K562 (cell line): ENCODE measurements at regions not wholly inside any gene's neighbourhood (a gene's known extent, or its start where the extent isn't known, plus 50 kb on each side); places are given as distances from the start of the nearest gene placed in this dataset.

ENCODE experiments used
- ATAC-seq: fragments of 200-7000 bp; cut with Tn5 transposase; 3 replicates; pipeline ENCODE4 v1.9.1; 2020; ENCODE audit warnings: moderate library complexity
- BruUV-seq: library from RNA; stranded (reverse); fragments of 400-500 nt; replicated peaks from 2 replicates; lab custom pipeline; 2021; lab: Mats Ljungman, UMichigan
- CTCF ChIA-PET: fragments of 300-600 bp; formaldehyde crosslinking; extraction: SDS; loops from one replicate; lab custom pipeline; 2021; ENCODE audit warnings: low intra/inter-chr PET ratio; lab: Yijun Ruan, JAX
- POLR2A ChIA-PET: fragments of 300-600, 350-650 bp; sonication (Branson Sonifier 250); formaldehyde crosslinking; extraction: SDS; loops from one replicate; lab custom pipeline; 2021; ENCODE audit warnings: antibody characterized with exemption, inconsistent platforms; lab: Yijun Ruan, JAX
- DNase-seq, 4 experiments: peaks; one replicate each; pipeline versions ENCODE4 v3.0.0 to v3.0.0-alpha.2; 2011 to 2018; ENCODE audit warnings: low spot score in 3 of 4, mixed read lengths in 3 of 4; ENCODE audit errors: extremely low read depth in 1 of 4
- FAIRE-seq: peaks from 2 replicates; lab custom pipeline; 2011; peaks lifted over from hg19 to GRCh38; lab: Jason Lieb, UNC
- H2AFZ ChIP-seq: 2 replicates; pipeline ENCODE4 v1.6.0; 2011; ENCODE audit warnings: low read depth, low read length, control low read depth, inconsistent platforms
- H3K27ac ChIP-seq: fragments of 200-600 bp; 3 replicates; pipeline ENCODE4 v1.8.0; 2011; ENCODE audit warnings: low read depth, mild to moderate bottlenecking, control low read depth, inconsistent platforms, low read length, moderate library complexity, mixed read lengths; ENCODE audit errors: extremely low read depth
- H3K27me3 ChIP-seq, 2 experiments: fragments of 300-600 bp in 1 of 2; 2 replicates in 1 of 2; 3 replicates in 1 of 2; pipeline versions ENCODE4 v1.6.0 to v1.8.0; 2011; ENCODE audit warnings: inconsistent platforms in 2 of 2, low read length in 2 of 2, mild to moderate bottlenecking in 1 of 2, mixed read lengths in 1 of 2, moderate library complexity in 1 of 2; ENCODE audit not compliant: control insufficient read depth in 2 of 2, insufficient read depth in 2 of 2
- H3K36me3 ChIP-seq: fragments of 300-600 bp; 3 replicates; pipeline ENCODE4 v1.8.0; 2011; ENCODE audit warnings: mild to moderate bottlenecking, low read length, inconsistent platforms; ENCODE audit not compliant: control insufficient read depth, insufficient read depth
- H3K4me1 ChIP-seq, 2 experiments: fragments of 200-600 bp in 1 of 2; replicated peaks in 1 of 2; 2 replicates in 1 of 2; 3 replicates in 1 of 2; pipeline versions ENCODE4 v1.5.1 to v1.8.0; 2011; ENCODE audit warnings: inconsistent platforms in 2 of 2, low read length in 2 of 2, mild to moderate bottlenecking in 1 of 2, mixed read lengths in 1 of 2, moderate library complexity in 1 of 2; ENCODE audit not compliant: control insufficient read depth in 2 of 2, insufficient read depth in 2 of 2
- H3K4me2 ChIP-seq: 2 replicates; pipeline ENCODE4 v1.6.1; 2011; ENCODE audit warnings: low read length, control low read depth, inconsistent platforms, mixed read lengths; ENCODE audit not compliant: insufficient read depth
- H3K4me3 ChIP-seq: fragments of 200-600 bp; sonication (generic), shearing (Covaris generic); 2 replicates; pipeline ENCODE4 v1.5.1; 2016; ENCODE audit warnings: control low read depth, inconsistent platforms
- H3K79me2 ChIP-seq: fragments of 200-600 bp; 3 replicates; pipeline ENCODE4 v1.8.0; 2011; ENCODE audit warnings: low read length, inconsistent platforms; ENCODE audit not compliant: control insufficient read depth, insufficient read depth
- H3K9ac ChIP-seq, 2 experiments: 2 replicates each; pipeline versions ENCODE4 v1.6.0 to v1.6.1; 2011; ENCODE audit warnings: low read depth in 2 of 2, low read length in 2 of 2, control low read depth in 1 of 2, inconsistent platforms in 1 of 2, mild to moderate bottlenecking in 1 of 2, mixed read lengths in 1 of 2; ENCODE audit not compliant: insufficient read depth in 1 of 2
- H3K9me1 ChIP-seq: one replicate; pipeline ENCODE4 v1.6.0; 2011; ENCODE audit warnings: inconsistent platforms, mild to moderate bottlenecking, low read length, moderate library complexity; ENCODE audit not compliant: control insufficient read depth, insufficient read depth
- H3K9me3 ChIP-seq: replicated peaks from 2 replicates; pipeline ENCODE4 v1.5.1; 2011; ENCODE audit warnings: low read depth, low read length, inconsistent platforms; ENCODE audit not compliant: control insufficient read depth, insufficient read depth
- H4K20me1 ChIP-seq: replicated peaks from 2 replicates; pipeline ENCODE4 v1.6.1; 2011; ENCODE audit warnings: low read length, inconsistent platforms, mixed read lengths; ENCODE audit not compliant: control insufficient read depth, insufficient read depth
- ATF1 ChIP-seq, 2 experiments: fragments of 450-650 bp in 1 of 2; IDR thresholded peaks; 2 replicates each; pipeline ENCODE4 v1.6.1; 2016; ENCODE audit warnings: missing compliant biosample characterization in 1 of 2, missing genetic modification characterization in 1 of 2
- BHLHE40 ChIP-seq: IDR thresholded peaks from 2 replicates; pipeline ENCODE4 v1.6.1; 2011; ENCODE audit warnings: low read length, improper control_type of control experiment
- CEBPZ ChIP-seq: fragments of 150-350 bp; IDR thresholded peaks from 2 replicates; pipeline ENCODE4 v1.6.1; 2014; ENCODE audit warnings: low read depth, mild to moderate bottlenecking, low read length, borderline replicate concordance
- DDX20 ChIP-seq: fragments of 450-650 bp; IDR thresholded peaks from 2 replicates; pipeline ENCODE4 v1.6.1; 2016; ENCODE audit warnings: missing genetic modification characterization, low read depth, mild to moderate bottlenecking, missing compliant biosample characterization, moderate library complexity
- E2F1 ChIP-seq: sonication (generic); formaldehyde crosslinking; IDR thresholded peaks from 2 replicates; pipeline ENCODE4 v1.8.1; 2023; ENCODE audit warnings: mild to moderate bottlenecking, missing genetic modification reagents, moderate library complexity
- EP300 ChIP-seq: IDR thresholded peaks from 2 replicates; pipeline ENCODE4 v1.6.1; 2012; ENCODE audit warnings: low read length, improper control_type of control experiment
- HMG20B ChIP-seq: fragments of 250-450 bp; sonication (Bioruptor Pico); IDR thresholded peaks from 2 replicates; pipeline ENCODE4 v1.5.0; 2021; ENCODE audit warnings: mild to moderate bottlenecking
- KLF1 ChIP-seq: fragments of 450-650 bp; IDR thresholded peaks from 2 replicates; pipeline ENCODE4 v1.6.1; 2016; ENCODE audit warnings: missing genetic modification characterization, missing compliant biosample characterization
- MLX ChIP-seq, 2 experiments: fragments of 450-650 bp in 1 of 2; sonication (generic) in 1 of 2; formaldehyde crosslinking; conservative IDR thresholded peaks; 2 replicates each; pipeline versions ENCODE4 v1.4.0 to v1.8.1; 2020 to 2022; ENCODE audit warnings: mild to moderate bottlenecking in 1 of 2, missing genetic modification reagents in 1 of 2
- RBM39 ChIP-seq: fragments of 200-400 bp; formaldehyde crosslinking; optimal IDR thresholded peaks from 2 replicates; pipeline ENCODE3; 2018; ENCODE audit warnings: low read depth, low read length
- SP2 ChIP-seq: IDR thresholded peaks from 2 replicates; pipeline ENCODE4 v1.6.1; 2011; ENCODE audit warnings: mild to moderate bottlenecking, low read depth, low read length, moderate library complexity; ENCODE audit not compliant: poor library complexity, severe bottlenecking; ENCODE audit errors: extremely low read depth
- TFAM ChIP-seq: fragments of 250-450 bp; sonication (Bioruptor Pico); conservative IDR thresholded peaks from 2 replicates; pipeline ENCODE4 v1.5.0; 2021; ENCODE audit warnings: mild to moderate bottlenecking, moderate library complexity
- ZNF121 ChIP-seq: sonication (generic); formaldehyde crosslinking; conservative IDR thresholded peaks from 2 replicates; pipeline ENCODE4 v1.8.0; 2022; ENCODE audit warnings: missing genetic modification reagents
- ZNF592 ChIP-seq: fragments of 450-650 bp; IDR thresholded peaks from 2 replicates; pipeline ENCODE4 v1.6.1; 2017; ENCODE audit warnings: antibody characterized with exemption, mild to moderate bottlenecking
- WGBS: fragments of 100-300 bp; shearing (Covaris generic); methylation state at CpG from one replicate; pipeline ENCODE4 v1.1.6; 2016; ENCODE audit warnings: low coverage, mixed read lengths; ENCODE audit not compliant: insufficient coverage; ENCODE audit errors: missing lambda C conversion rate; 5-methylcytosine and 5-hydroxymethylcytosine counted together
- in situ Hi-C: fragments of 300-500 bp; cut with MboI; formaldehyde crosslinking; loops from 4 replicates; pipeline ENCODE4 v1.15.0; 2018; ENCODE audit warnings: inconsistent platforms, mixed read lengths
- intact Hi-C: fragments of 100-400 bp; cut with micrococcal nuclease; formaldehyde crosslinking; loops from 2 replicates; pipeline ENCODE4 v1.14.2; 2022

- no peaks in the 10 kb centered on the region for H4K20me1 ChIP-seq
- H3K4me3 ChIP-seq, result no peak overlapping the region
- H3K27ac ChIP-seq, result no peak overlapping the region
- DNase-seq (no peak), ATAC-seq (no peak), FAIRE-seq (no peak)
- CTCF ChIA-PET, result no interaction called here
- POLR2A ChIA-PET, result no interaction called here
- no peak overlapping the region for H3K9ac ChIP-seq
- H3K9me1 ChIP-seq, result no peaks in the 10 kb centered on the region
- BruUV-seq, result no TSS peak
- H3K27me3 ChIP-seq, result no peaks in the 10 kb centered on the region
- intact Hi-C loops (no loop called here), in situ Hi-C loops (no loop called here)
- no peak overlapping the region for H3K4me2 ChIP-seq
- H2AFZ ChIP-seq, result no peak overlapping the region
- H3K4me1 ChIP-seq, result no peaks in the 10 kb centered on the region
- H3K9me3 ChIP-seq, result no peaks in the 10 kb centered on the region
- WGBS, result 0% methylated on average over 3 of the region's 3 CpGs
- H3K36me3 ChIP-seq, result no peaks in the 10 kb centered on the region
- no peaks in the 10 kb centered on the region for H3K79me2 ChIP-seq
- no peak for TF ChIP-seq EP300
- TF ChIP-seq ZNF592, result no peak
- TF ChIP-seq ATF1 (CRISPR knock-in tag; IDR thresholded peaks at IDR 0.05), result no peak
- no peak for TF ChIP-seq ATF1 (tag; IDR thresholded peaks at IDR 0.05)
- no peak for TF ChIP-seq DDX20
- TF ChIP-seq TFAM (CRISPR knock-in tag), result no peak
- no peak for TF ChIP-seq KLF1
- no peak for TF ChIP-seq MLX (CRISPR knock-in tag; conservative IDR thresholded peaks at IDR 0.05)
- TF ChIP-seq E2F1 (CRISPR knock-in tag), result no peak
- no peak for TF ChIP-seq SP2
- TF ChIP-seq RBM39, result no peak
- no peak for TF ChIP-seq ZNF121 (CRISPR knock-in tag)
- no peak for TF ChIP-seq BHLHE40
- no peak for TF ChIP-seq CEBPZ
- TF ChIP-seq HMG20B (CRISPR knock-in tag), result no peak
Measured at GRCh38 chr14:28298156-28298555, 468.4 kb upstream of the FOXG1 start.
